Adrenal gland (tissue), 9 donors: ENCODE measurements at regions not wholly inside any gene's neighbourhood (a gene's known extent, or its start where the extent isn't known, plus 50 kb on each side); places are given as distances from the start of the nearest gene placed in this dataset.

ENCODE experiments used
- DNase-seq, 7 donors: peaks; one replicate each; pipeline ENCODE4 v3.0.0-alpha.2; 2019 to 2020
- H3K27ac ChIP-seq, 5 donors: fragments of 200-600 bp; sonication (generic) in 4 of 5; 1 replicate in 3 of 5; 2 replicates in 2 of 5; pipeline versions ENCODE4 v1.5.1 to v1.8.0; 2016 to 2020; ENCODE audit warnings: mild to moderate bottlenecking in 1 of 5
- H3K27me3 ChIP-seq: fragments of 200-600 bp; 2 replicates; pipeline ENCODE4 v1.8.0; 2021
- H3K36me3 ChIP-seq, 2 donors: fragments of 200-600 bp; replicated peaks in 1 of 2; 1 replicate in 1 of 2; 2 replicates in 1 of 2; pipeline versions ENCODE4 v1.5.1 to v1.8.0; 2018 to 2022
- H3K4me1 ChIP-seq, 2 donors: fragments of 200-600 bp; replicated peaks in 1 of 2; 1 replicate in 1 of 2; 2 replicates in 1 of 2; pipeline versions ENCODE4 v1.5.1 to v1.8.0; 2018 to 2021
- H3K4me3 ChIP-seq, 4 donors: fragments of 200-600 bp; sonication (generic) in 3 of 4; one replicate each; pipeline ENCODE4 v1.5.1; 2016 to 2018
- H3K9me3 ChIP-seq, 3 donors: fragments of 200-600 bp; sonication (generic) in 1 of 3; replicated peaks in 1 of 3; 1 replicate in 2 of 3; 2 replicates in 1 of 3; pipeline versions ENCODE4 v1.5.1 to v1.8.0; 2016 to 2021
- CTCF ChIP-seq, 6 experiments: fragments of 450-650 bp in 4 of 6; fragments of 200-600 bp in 2 of 6; sonication (generic) in 1 of 6; IDR thresholded peaks; 1 replicate in 5 of 6; 2 replicates in 1 of 6; pipeline versions ENCODE4 v1.5.1 to v1.8.0; 2016 to 2021; ENCODE audit warnings: antibody characterized with exemption in 6 of 6, mild to moderate bottlenecking in 2 of 6, moderate library complexity in 1 of 6
- POLR2A ChIP-seq, 2 donors: fragments of 450-650 bp; IDR thresholded peaks; one replicate each; pipeline ENCODE4 v1.6.1; 2017; ENCODE audit warnings: antibody characterized with exemption in 2 of 2, mild to moderate bottlenecking in 2 of 2, moderate library complexity in 1 of 2
- WGBS, 4 donors: extraction: QIAGEN DNeasy Blood & Tissue Kit in 2 of 4; methylation state at CpG; one replicate each; pipeline versions ENCODE4 v1.1.5 to v1.1.7; 2013 to 2017; 5-methylcytosine and 5-hydroxymethylcytosine counted together
- intact Hi-C, 2 donors: fragments of 100-400 bp; cut with DNase I; formaldehyde crosslinking; loops; one replicate each; pipeline versions ENCODE4 v1.14.1 to v1.15.0; 2022 to 2023
- donor health status: healthy with polysubstance abuse.
- donor health status: Bipolar disorder and iron deficiency.
- donor health status: DM: yes; HTN: yes; CAD: no.
- donor health status: DM: no; HTN: no; CAD: no.
- donor health status: DM: no; HTN: no; CAD: no.

GRCh38 chr22:22139364-22139763 is 105.2 kb upstream of the VPREB1 start:
- WGBS, 4 donors, result 27 to 54% (median 34%) methylated on average over 1 of the region's 1 CpG
- TF ChIP-seq CTCF (IDR thresholded peaks at IDR 0.05) (no peak), POLR2A (IDR thresholded peaks at IDR 0.05) (no peak)

GRCh38 chr22:22138915-22139314 is 105.7 kb upstream of the VPREB1 start:
- Histone ChIP-seq H3K27me3 (peaks cover 13% of the 10 kb centered on the region), H3K4me3 (no peak overlapping the region), H3K27ac (no peak overlapping the region), H3K36me3 (no peaks in the 10 kb centered on the region), H3K9me3 (no peaks in the 10 kb centered on the region), H3K4me1 (no peaks in the 10 kb centered on the region)
- TF ChIP-seq CTCF (IDR thresholded peaks at IDR 0.05) (no peak), POLR2A (IDR thresholded peaks at IDR 0.05) (no peak)
- DNase-seq, result no peak
- WGBS, 4 donors, result 23 to 51% (median 38%) methylated on average over 1 of the region's 1 CpG
- intact Hi-C loops, result no loop called here

More at GRCh38 chr22:22139364-22139763, 105.2 kb upstream of the VPREB1 start:
- DNase-seq, result no peak
- Histone ChIP-seq H3K27ac (no peak overlapping the region), H3K4me3 (no peak overlapping the region), H3K4me1 (no peaks in the 10 kb centered on the region), H3K27me3 (peaks cover 13% of the 10 kb centered on the region), H3K9me3 (no peaks in the 10 kb centered on the region), H3K36me3 (no peaks in the 10 kb centered on the region)
- intact Hi-C loops, result no loop called here

GRCh38 chr22:22137891-22138290 is 106.7 kb upstream of the VPREB1 start:
- no peak overlapping the region for H3K27ac ChIP-seq
- no peak for TF ChIP-seq POLR2A (IDR thresholded peaks at IDR 0.05)
- no peak for TF ChIP-seq CTCF (IDR thresholded peaks at IDR 0.05)
- WGBS, 4 donors, result 38 to 76% (median 66%) methylated on average over 2 of the region's 2 CpGs
- no peak for DNase-seq
- H3K9me3 ChIP-seq, result no peaks in the 10 kb centered on the region
- H3K27me3 ChIP-seq, result peaks cover 13% of the 10 kb centered on the region
- intact Hi-C loops, result no loop called here
- H3K4me3 ChIP-seq, result no peak overlapping the region
- H3K36me3 ChIP-seq, result no peaks in the 10 kb centered on the region
- no peaks in the 10 kb centered on the region for H3K4me1 ChIP-seq

- Histone ChIP-seq H3K9me3 (no peaks in the 10 kb centered on the region), H3K27me3 (peaks cover 6% of the 10 kb centered on the region), H3K27ac (no peak overlapping the region), H3K4me1 (no peaks in the 10 kb centered on the region), H3K36me3 (no peaks in the 10 kb centered on the region), H3K4me3 (no peak overlapping the region)
- no peak for DNase-seq
- TF ChIP-seq POLR2A (IDR thresholded peaks at IDR 0.05), result no peak
- WGBS, 4 donors, result 83 to 85% (median 84%) methylated on average over 5 of the region's 5 CpGs
- intact Hi-C loops, result no loop called here
These were observed 110.7 kb upstream of the VPREB1 start for GRCh38 chr22:22133910-22134309.

GRCh38 chr22:22130953-22131608 is 113.5 kb upstream of the VPREB1 start:
- Histone ChIP-seq H3K27me3 (peaks cover 6% of the 10 kb centered on the region), H3K4me1 (no peaks in the 10 kb centered on the region), H3K36me3 (no peaks in the 10 kb centered on the region), H3K9me3 (no peaks in the 10 kb centered on the region), H3K4me3 (no peak overlapping the region), H3K27ac (no peak overlapping the region)
- TF ChIP-seq POLR2A (IDR thresholded peaks at IDR 0.05), result no peak
- no peak for TF ChIP-seq CTCF (IDR thresholded peaks at IDR 0.05)
- DNase-seq, result no peak
- intact Hi-C loops, result no loop called here
- 60 to 72% (median 65%) methylated on average over 3 of the region's 3 CpGs for WGBS, 4 donors
